GM19468 (cell line): ENCODE measurements at regions not wholly inside any gene's neighbourhood (a gene's known extent, or its start where the extent isn't known, plus 50 kb on each side); places are given as distances from the start of the nearest gene placed in this dataset.
"Not testable (repeated sequence)": the region's sequence is repeated elsewhere in the genome, so short reads cannot be mapped to it uniquely, and the experiment has no call there.

Experiments
- ATAC-seq: cut with Tn5 transposase; IDR thresholded peaks from one replicate; pipeline ENCODE4 v1.9.1; 2021; ENCODE audit warnings: mild to moderate bottlenecking, moderate library complexity, moderate number of reproducible peaks; ENCODE audit not compliant: unreplicated experiment; ENCODE audit errors: extremely low read depth

DNA sequence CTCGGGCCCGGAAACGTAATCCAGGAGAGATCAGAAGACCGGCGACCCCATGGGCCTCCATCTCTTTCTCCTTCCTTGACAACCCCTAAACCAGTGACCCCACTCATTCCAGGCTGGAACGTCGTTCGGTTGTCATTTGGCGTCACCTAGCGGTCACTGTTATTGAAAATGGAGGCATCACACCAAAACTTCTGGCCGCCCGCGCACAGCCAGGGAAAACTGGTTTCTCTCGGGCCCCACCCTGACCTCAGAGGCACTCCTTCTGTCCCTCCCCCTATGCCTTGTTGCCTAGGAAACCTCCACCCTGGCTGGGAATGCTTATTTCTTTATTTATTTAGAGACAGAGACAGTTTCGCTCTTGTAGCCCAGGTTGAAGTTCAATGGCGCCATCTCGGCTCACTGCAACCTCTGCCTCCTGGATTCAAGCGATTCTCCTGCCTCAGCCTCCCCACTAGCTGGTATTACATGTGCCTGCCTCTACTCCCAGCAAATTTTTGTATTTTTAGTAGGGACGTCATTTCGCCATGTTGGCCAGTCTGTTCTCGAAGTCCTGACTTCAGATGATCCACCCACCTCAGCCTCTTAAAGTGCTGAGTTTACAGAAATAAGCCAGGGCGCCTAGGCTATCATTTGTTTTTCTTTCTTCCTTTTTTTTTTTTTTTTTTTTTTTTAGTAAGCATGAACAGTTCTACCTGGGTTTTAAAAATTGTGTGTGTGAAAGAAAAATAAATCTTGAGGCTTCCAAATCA lies 2144.1 kb upstream of the TPTE start:
- peak; percentile 56 for ATAC-seq

DNA sequence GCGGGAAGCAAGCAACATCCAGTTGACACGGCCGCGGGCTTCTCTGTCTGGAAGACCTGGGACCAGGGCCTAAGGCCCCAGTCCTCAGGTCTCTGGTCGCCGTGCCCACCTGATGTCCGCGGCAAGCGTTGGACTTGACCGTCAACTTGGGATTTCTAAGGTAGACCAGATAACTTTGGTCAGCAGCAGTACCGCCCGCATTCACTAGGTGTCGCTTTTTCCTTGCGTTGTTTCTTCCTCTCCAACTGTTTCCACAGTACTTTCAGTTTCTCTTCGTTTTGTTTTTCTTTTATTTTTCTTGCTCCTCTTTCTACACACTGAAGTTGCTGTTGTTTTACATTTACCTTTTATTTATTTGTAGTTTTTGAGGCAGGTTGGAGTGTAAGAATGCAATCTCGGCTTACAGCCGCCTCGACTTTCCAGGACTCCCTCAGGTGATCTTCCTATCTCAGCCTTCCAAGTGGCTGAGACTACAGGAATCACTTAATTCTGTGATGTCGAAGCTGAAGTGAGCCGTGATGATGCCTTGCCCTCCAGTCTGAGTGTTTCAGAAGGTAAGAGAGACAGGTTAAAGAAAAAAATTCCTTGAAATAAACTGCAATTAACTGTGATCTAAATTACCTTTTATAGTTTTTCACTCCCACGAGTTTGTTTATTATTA lies 2140.8 kb upstream of the TPTE start:
- ATAC-seq: peak; percentile 44

DNA sequence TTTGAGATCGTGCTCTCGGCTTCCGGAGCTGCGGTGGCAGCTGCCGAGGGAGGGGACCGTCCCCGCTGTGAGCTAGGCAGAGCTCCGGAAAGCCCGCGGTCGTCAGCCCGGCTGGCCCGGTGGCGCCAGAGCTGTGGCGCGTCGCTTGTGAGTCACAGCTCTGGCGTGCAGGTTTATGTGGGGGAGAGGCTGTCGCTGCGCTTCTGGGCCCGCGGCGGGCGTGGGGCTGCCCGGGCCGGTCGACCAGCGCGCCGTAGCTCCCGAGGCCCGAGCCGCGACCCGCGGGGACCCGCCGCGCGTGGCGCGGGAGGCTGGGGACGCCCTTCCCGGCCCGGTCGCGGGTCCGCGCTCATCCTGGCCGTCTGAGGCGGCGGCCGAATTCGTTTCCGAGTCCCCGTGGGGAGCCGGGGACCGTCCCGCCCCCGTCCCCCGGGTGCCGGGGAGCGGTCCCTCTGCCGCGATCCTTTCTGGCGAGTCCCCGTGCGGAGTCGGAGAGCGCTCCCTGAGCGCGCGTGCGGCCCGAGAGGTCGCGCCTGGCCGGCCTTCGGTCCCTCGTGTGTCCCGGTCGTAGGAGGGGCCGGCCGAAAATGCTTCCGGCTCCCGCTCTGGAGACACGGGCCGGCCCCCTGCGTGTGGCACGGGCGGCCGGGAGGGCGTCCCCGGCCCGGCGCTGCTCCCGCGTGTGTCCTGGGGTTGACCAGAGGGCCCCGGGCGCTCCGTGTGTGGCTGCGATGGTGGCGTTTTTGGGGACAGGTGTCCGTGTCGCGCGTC lies 2133.0 kb upstream of the TPTE start:
- not testable (repeated sequence) for ATAC-seq

DNA sequence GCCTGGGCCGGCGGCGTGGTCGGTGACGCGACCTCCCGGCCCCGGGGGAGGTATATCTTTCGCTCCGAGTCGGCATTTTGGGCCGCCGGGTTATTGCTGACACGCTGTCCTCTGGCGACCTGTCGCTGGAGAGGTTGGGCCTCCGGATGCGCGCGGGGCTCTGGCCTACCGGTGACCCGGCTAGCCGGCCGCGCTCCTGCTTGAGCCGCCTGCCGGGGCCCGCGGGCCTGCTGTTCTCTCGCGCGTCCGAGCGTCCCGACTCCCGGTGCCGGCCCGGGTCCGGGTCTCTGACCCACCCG lies 2132.5 kb upstream of the TPTE start:
- not testable (repeated sequence) for ATAC-seq

DNA sequence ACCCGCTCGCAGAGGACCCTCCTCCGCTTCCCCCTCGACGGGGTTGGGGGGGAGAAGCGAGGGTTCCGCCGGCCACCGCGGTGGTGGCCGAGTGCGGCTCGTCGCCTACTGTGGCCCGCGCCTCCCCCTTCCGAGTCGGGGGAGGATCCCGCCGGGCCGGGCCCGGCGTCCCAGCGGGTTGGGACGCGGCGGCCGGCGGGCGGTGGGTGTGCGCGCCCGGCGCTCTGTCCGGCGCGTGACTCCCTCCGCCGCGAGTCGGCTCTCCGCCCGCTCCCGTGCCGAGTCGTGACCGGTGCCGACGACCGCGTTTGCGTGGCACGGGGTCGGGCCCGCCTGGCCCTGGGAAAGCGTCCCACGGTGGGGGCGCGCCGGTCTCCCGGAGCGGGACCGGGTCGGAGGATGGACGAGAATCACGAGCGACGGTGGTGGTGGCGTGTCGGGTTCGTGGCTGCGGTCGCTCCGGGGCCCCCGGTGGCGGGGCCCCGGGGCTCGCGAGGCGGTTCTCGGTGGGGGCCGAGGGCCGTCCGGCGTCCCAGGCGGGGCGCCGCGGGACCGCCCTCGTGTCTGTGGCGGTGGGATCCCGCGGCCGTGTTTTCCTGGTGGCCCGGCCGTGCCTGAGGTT lies 2130.7 kb upstream of the TPTE start:
- peak; percentile 53 for ATAC-seq

DNA sequence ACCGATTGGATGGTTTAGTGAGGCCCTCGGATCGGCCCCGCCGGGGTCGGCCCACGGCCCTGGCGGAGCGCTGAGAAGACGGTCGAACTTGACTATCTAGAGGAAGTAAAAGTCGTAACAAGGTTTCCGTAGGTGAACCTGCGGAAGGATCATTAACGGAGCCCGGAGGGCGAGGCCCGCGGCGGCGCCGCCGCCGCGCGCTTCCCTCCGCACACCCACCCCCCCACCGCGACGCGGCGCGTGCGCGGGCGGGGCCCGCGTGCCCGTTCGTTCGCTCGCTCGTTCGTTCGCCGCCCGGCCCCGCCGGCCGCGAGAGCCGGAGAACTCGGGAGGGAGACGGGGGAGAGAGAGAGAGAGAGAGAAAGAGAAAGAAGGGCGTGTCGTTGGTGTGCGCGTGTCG lies 2127.0 kb upstream of the TPTE start:
- not testable (repeated sequence) for ATAC-seq

DNA sequence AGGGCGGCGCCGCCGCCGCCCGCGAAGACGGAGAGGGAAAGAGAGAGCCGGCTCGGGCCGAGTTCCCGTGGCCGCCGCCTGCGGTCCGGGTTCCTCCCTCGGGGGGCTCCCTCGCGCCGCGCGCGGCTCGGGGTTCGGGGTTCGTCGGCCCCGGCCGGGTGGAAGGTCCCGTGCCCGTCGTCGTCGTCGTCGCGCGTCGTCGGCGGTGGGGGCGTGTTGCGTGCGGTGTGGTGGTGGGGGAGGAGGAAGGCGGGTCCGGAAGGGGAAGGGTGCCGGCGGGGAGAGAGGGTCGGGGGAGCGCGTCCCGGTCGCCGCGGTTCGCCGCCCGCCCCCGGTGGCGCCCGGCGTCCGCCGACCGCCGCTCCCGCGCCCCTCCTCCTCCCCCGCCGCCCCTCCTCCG lies 2125.4 kb upstream of the TPTE start:
- ATAC-seq: not testable (repeated sequence)

DNA sequence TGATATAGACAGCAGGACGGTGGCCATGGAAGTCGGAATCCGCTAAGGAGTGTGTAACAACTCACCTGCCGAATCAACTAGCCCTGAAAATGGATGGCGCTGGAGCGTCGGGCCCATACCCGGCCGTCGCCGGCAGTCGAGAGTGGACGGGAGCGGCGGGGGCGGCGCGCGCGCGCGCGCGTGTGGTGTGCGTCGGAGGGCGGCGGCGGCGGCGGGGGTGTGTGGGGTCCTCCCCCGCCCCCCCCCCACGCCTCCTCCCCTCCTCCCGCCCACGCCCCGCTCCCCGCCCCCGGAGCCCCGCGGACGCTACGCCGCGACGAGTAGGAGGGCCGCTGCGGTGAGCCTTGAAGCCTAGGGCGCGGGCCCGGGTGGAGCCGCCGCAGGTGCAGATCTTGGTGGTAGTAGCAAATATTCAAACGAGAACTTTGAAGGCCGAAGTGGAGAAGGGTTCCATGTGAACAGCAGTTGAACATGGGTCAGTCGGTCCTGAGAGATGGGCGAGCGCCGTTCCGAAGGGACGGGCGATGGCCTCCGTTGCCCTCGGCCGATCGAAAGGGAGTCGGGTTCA lies 2122.4 kb upstream of the TPTE start:
- ATAC-seq: not testable (repeated sequence)

DNA sequence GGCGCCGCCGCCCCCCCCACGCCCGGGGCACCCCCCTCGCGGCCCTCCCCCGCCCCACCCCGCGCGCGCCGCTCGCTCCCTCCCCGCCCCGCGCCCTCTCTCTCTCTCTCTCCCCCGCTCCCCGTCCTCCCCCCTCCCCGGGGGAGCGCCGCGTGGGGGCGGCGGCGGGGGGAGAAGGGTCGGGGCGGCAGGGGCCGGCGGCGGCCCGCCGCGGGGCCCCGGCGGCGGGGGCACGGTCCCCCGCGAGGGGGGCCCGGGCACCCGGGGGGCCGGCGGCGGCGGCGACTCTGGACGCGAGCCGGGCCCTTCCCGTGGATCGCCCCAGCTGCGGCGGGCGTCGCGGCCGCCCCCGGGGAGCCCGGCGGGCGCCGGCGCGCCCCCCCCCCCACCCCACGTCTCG lies 2121.5 kb upstream of the TPTE start:
- not testable (repeated sequence) for ATAC-seq

DNA sequence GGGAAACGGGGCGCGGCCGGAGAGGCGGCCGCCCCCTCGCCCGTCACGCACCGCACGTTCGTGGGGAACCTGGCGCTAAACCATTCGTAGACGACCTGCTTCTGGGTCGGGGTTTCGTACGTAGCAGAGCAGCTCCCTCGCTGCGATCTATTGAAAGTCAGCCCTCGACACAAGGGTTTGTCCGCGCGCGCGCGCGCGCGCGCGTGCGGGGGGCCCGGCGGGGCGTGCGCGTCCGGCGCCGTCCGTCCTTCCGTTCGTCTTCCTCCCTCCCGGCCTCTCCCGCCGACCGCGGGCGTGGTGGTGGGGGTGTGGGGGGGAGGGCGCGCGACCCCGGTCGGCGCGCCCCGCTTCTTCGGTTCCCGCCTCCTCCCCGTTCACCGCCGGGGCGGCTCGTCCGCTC lies 2119.6 kb upstream of the TPTE start:
- ATAC-seq: not testable (repeated sequence)

DNA sequence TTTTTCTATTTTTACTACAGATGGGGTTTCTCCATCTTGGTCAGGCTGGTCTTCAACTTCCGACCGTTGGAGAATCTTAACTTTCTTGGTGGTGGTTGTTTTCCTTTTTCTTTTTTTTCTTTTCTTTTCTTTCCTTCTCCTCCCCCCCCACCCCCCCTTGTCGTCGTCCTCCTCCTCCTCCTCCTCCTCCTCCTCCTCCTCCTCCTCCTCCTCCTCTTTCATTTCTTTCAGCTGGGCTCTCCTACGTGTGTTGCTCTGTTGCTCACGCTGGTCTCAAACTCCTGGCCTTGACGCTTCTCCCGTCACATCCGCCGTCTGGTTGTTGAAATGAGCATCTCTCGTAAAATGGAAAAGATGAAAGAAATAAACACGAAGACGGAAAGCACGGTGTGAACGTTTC lies 2115.1 kb upstream of the TPTE start:
- ATAC-seq: not testable (repeated sequence)

DNA sequence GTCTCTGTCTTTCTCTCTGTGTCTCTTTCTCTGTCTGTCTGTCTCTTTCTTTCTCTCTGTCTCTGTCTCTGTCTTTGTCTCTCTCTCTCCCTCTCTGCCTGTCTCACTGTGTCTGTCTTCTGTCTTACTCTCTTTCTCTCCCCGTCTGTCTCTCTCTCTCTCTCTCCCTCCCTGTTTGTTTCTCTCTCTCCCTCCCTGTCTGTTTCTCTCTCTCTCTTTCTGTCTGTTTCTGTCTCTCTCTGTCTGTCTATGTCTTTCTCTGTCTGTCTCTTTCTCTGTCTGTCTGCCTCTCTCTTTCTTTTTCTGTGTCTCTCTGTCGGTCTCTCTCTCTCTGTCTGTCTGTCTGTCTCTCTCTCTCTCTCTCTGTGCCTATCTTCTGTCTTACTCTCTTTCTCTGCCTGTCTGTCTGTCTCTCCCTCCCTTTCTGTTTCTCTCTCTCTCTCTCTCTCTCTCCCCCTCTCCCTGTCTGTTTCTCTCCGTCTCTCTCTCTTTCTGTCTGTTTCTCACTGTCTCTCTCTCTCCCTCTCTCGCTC lies 2110.2 kb upstream of the TPTE start:
- ATAC-seq: not testable (repeated sequence)

DNA sequence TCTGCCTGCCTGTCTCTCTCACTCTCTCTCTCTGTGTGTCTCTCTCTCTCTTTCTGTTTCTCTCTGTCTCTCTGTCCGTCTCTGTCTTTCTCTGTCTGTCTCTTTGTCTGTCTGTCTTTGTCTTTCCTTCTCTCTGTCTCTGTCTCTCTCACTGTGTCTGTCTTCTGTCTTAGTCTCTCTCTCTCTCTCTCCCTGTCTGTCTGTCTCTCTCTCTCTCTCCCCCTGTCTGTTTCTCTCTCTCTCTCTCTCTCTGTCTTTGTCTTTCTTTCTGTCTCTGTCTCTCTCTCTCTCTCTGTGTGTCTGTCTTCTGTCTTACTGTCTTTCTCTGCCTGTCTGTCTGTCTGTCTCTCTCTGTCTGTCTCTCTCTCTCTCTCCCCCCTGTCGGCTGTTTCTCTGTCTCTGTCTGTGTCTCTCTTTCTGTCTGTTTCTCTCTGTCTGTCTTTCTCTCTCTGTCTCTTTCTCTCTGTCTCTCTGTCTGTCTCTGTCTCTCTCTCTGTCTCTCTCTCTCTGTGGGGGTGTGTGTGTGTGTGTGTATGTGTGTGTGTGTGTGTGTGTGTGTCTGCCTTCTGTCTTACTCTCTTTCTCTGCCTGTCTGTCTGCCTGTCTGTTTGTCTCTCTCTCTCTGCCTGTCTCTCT lies 2101.3 kb upstream of the TPTE start:
- ATAC-seq: peak; percentile 31

DNA sequence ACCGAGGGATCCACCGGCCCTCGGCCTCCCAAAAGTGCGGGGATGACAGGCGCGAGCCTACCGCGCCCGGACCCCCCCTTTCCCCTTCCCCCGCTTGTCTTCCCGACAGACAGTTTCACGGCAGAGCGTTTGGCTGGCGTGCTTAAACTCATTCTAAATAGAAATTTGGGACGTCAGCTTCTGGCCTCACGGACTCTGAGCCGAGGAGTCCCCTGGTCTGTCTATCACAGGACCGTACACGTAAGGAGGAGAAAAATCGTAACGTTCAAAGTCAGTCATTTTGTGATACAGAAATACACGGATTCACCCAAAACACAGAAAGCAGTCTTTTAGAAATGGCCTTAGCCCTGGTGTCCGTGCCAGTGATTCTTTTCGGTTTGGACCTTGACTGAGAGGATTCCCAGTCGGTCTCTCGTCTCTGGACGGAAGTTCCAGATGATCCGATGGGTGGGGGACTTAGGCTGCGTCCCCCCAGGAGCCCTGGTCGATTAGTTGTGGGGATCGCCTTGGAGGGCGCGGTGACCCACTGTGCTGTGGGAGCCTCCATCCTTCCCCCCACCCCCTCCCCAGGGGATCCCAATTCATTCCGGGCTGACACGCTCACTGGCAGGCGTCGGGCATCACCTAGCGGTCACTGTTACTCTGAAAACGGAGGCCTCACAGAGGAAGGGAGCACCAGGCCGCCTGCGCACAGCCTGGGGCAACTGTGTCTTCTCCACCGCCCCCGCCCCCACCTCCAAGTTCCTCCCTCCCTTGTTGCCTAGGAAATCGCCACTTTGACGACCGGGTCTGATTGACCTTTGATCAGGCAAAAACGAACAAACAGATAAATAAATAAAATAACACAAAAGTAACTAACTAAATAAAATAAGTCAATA lies 2093.4 kb upstream of the TPTE start:
- ATAC-seq: peak; percentile 38

DNA sequence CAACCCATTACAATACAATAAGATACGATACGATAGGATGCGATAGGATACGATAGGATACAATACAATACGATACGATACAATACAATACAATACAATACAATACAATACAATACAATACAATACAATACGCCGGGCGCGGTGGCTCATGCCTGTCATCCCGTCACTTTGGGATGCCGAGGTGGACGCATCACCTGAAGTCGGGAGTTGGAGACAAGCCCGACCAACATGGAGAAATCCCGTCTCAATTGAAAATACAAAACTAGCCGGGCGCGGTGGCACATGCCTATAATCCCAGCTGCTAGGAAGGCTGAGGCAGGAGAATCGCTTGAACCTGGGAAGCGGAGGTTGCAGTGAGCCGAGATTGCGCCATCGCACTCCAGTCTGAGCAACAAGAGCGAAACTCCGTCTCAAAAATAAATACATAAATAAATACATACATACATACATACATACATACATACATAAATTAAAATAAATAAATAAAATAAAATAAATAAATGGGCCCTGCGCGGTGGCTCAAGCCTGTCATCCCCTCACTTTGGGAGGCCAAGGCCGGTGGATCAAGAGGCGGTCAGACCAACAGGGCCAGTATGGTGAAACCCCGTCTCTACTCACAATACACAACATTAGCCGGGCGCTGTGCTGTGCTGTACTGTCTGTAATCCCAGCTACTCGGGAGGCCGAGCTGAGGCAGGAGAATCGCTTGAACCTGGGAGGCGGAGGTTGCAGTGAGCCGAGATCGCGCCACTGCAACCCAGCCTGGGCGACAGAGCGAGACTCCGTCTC lies 2092.5 kb upstream of the TPTE start:
- peak; percentile 43 for ATAC-seq

DNA sequence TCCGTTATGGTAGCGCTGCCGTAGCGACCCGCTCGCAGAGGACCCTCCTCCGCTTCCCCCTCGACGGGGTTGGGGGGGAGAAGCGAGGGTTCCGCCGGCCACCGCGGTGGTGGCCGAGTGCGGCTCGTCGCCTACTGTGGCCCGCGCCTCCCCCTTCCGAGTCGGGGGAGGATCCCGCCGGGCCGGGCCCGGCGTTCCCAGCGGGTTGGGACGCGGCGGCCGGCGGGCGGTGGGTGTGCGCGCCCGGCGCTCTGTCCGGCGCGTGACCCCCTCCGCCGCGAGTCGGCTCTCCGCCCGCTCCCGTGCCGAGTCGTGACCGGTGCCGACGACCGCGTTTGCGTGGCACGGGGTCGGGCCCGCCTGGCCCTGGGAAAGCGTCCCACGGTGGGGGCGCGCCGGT lies 2086.7 kb upstream of the TPTE start:
- not testable (repeated sequence) for ATAC-seq

DNA sequence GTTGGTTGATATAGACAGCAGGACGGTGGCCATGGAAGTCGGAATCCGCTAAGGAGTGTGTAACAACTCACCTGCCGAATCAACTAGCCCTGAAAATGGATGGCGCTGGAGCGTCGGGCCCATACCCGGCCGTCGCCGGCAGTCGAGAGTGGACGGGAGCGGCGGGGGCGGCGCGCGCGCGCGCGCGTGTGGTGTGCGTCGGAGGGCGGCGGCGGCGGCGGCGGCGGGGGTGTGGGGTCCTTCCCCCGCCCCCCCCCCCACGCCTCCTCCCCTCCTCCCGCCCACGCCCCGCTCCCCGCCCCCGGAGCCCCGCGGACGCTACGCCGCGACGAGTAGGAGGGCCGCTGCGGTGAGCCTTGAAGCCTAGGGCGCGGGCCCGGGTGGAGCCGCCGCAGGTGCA lies 2078.3 kb upstream of the TPTE start:
- ATAC-seq: not testable (repeated sequence)

DNA sequence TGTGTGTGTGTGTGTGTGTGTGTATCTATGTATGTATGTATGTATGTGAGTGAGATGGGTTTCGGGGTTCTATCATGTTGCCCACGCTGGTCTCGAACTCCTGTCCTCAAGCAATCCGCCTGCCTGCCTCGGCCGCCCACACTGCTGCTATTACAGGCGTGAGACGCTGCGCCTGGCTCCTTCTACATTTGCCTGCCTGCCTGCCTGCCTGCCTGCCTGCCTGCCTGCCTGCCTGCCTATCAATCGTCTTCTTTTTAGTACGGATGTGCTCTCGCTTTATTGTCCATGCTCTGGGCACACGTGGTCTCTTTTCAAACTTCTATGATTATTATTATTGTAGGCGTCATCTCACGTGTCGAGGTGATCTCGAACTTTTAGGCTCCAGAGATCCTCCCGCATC lies 2071.6 kb upstream of the TPTE start:
- ATAC-seq: not testable (repeated sequence)
